OCI-LY7 (cell line): ENCODE measurements at regions not wholly inside any gene's neighbourhood (a gene's known extent, or its start where the extent isn't known, plus 50 kb on each side); places are given as distances from the start of the nearest gene placed in this dataset.

Experiments
- BruUV-seq: library from RNA; stranded (reverse); fragments of 400-500 nt; replicated peaks from 2 replicates; lab custom pipeline; 2021; lab: Mats Ljungman, UMichigan
- CTCF ChIA-PET: fragments of 300-600 bp; sonication (Branson Sonifier 250); formaldehyde crosslinking; loops from one replicate; lab custom pipeline; 2022; ENCODE audit warnings: antibody characterized with exemption; ENCODE audit not compliant: unreplicated experiment; lab: Charles Lee
- POLR2A ChIA-PET: fragments of 300-600 bp; sonication (Branson Sonifier 250); formaldehyde crosslinking; loops from one replicate; lab custom pipeline; 2022; ENCODE audit warnings: antibody characterized with exemption; lab: Charles Lee
- DNase-seq: peaks from one replicate; pipeline ENCODE4 v3.0.0-alpha.2; 2015; ENCODE audit warnings: low spot score
- H2AFZ ChIP-seq: fragments of 200-600 bp; sonication (generic), shearing (Covaris generic); 2 replicates; pipeline ENCODE4 v1.6.1; 2014; ENCODE audit warnings: mild to moderate bottlenecking, antibody characterized with exemption, low read length, moderate library complexity
- H3K27ac ChIP-seq: fragments of 200-600 bp; sonication (generic); 2 replicates; pipeline ENCODE4 v1.5.1; 2014; ENCODE audit warnings: mixed run types, low read depth, mild to moderate bottlenecking, moderate library complexity, low read length, inconsistent platforms; ENCODE audit not compliant: poor library complexity, severe bottlenecking
- H3K36me3 ChIP-seq: fragments of 200-600 bp; sonication (generic); 2 replicates; pipeline ENCODE4 v1.6.1; 2014; ENCODE audit warnings: mild to moderate bottlenecking, antibody characterized with exemption, low read length, moderate library complexity, mixed read lengths; ENCODE audit not compliant: insufficient read depth
- H3K4me1 ChIP-seq: fragments of 200-600 bp; sonication (generic); 2 replicates; pipeline ENCODE4 v1.5.1; 2014; ENCODE audit warnings: mild to moderate bottlenecking, low read length; ENCODE audit not compliant: insufficient read depth, poor library complexity, severe bottlenecking
- H3K4me2 ChIP-seq: fragments of 200-600 bp; sonication (generic); 2 replicates; pipeline ENCODE4 v1.6.1; 2014; ENCODE audit warnings: mild to moderate bottlenecking, low read length
- H3K4me3 ChIP-seq: fragments of 200-600 bp; sonication (generic); 2 replicates; pipeline ENCODE4 v1.5.1; 2014; ENCODE audit warnings: mild to moderate bottlenecking, low read depth, low read length; ENCODE audit not compliant: poor library complexity, severe bottlenecking
- H3K79me2 ChIP-seq: fragments of 200-600 bp; sonication (generic); 2 replicates; pipeline ENCODE4 v1.6.1; 2016; ENCODE audit warnings: low read depth, mild to moderate bottlenecking, low read length, moderate library complexity, mixed read lengths; ENCODE audit not compliant: insufficient read depth
- H3K9me2 ChIP-seq: fragments of 200-600 bp; sonication (generic); 2 replicates; pipeline ENCODE4 v1.6.1; 2016; ENCODE audit warnings: mild to moderate bottlenecking, low read length, mixed read lengths; ENCODE audit not compliant: insufficient read depth
- H3K9me3 ChIP-seq: fragments of 200-600 bp; sonication (generic); 2 replicates; pipeline ENCODE4 v1.6.1; 2014; ENCODE audit warnings: mild to moderate bottlenecking, mixed run types, low read length, mixed read lengths
- H4K20me1 ChIP-seq: fragments of 200-600 bp; sonication (generic); 2 replicates; pipeline ENCODE4 v1.6.1; 2014; ENCODE audit warnings: mild to moderate bottlenecking, antibody characterized with exemption, low read length, moderate library complexity, mixed read lengths; ENCODE audit not compliant: insufficient read depth
- CTCF ChIP-seq: fragments of 200-600 bp; sonication (generic); conservative IDR thresholded peaks from 2 replicates; pipeline ENCODE4 v1.5.1; 2014; ENCODE audit warnings: mild to moderate bottlenecking, antibody characterized with exemption, low read length, moderate library complexity, mixed read lengths
- EZH2phosphoT487 ChIP-seq: fragments of 200-600 bp; sonication (generic); IDR thresholded peaks from 2 replicates; pipeline ENCODE4 v1.6.1; 2018; ENCODE audit warnings: low read depth, borderline replicate concordance, mild to moderate bottlenecking, mixed run types, antibody characterized with exemption, low read length, moderate library complexity, mixed read lengths
- intact Hi-C: fragments of 100-400 bp; cut with micrococcal nuclease; formaldehyde crosslinking; loops from one replicate; pipeline ENCODE4 v1.10.0; 2022; ENCODE audit not compliant: unreplicated experiment

GRCh38 chrX:45344594-45344993 lies 143.9 kb upstream of the DIPK2B start:
- H3K4me3 ChIP-seq = no peak overlapping the region
- no peak overlapping the region for H3K27ac ChIP-seq
- ChIA-PET CTCF (no interaction called here), POLR2A (no interaction called here)
- no peaks in the 10 kb centered on the region for H3K79me2 ChIP-seq
- no peaks in the 10 kb centered on the region for H3K4me1 ChIP-seq
- no peak for TF ChIP-seq CTCF
- no peaks in the 10 kb centered on the region for H3K9me2 ChIP-seq
- no peaks in the 10 kb centered on the region for H3K36me3 ChIP-seq
- no peak for DNase-seq
- intact Hi-C loops = no loop called here
- no TSS peak for BruUV-seq
- H3K4me2 ChIP-seq = no peak overlapping the region
- no peaks in the 10 kb centered on the region for H4K20me1 ChIP-seq
- H3K9me3 ChIP-seq = no peaks in the 10 kb centered on the region
- no peak overlapping the region for H2AFZ ChIP-seq

GRCh38 chrX:45329217-45329616 lies 128.5 kb upstream of the DIPK2B start:
- Histone ChIP-seq H3K4me2 (no peak overlapping the region), H4K20me1 (no peaks in the 10 kb centered on the region), H3K36me3 (no peaks in the 10 kb centered on the region), H3K9me2 (no peaks in the 10 kb centered on the region), H3K4me1 (no peaks in the 10 kb centered on the region), H3K9me3 (no peaks in the 10 kb centered on the region), H3K27ac (no peak overlapping the region), H3K79me2 (no peaks in the 10 kb centered on the region), H3K4me3 (no peak overlapping the region), H2AFZ (no peak overlapping the region)
- ChIA-PET POLR2A (no interaction called here), CTCF (no interaction called here)
- no peak for TF ChIP-seq CTCF
- TF ChIP-seq EZH2phosphoT487 = no peak
- intact Hi-C loops = no loop called here
- no TSS peak for BruUV-seq
- no peak for DNase-seq

GRCh38 chrX:45324941-45325340 lies 124.3 kb upstream of the DIPK2B start:
- no peaks in the 10 kb centered on the region for H3K9me2 ChIP-seq
- H3K36me3 ChIP-seq = no peaks in the 10 kb centered on the region
- H3K79me2 ChIP-seq = no peaks in the 10 kb centered on the region
- H3K9me3 ChIP-seq = no peaks in the 10 kb centered on the region
- no peak for DNase-seq
- H3K27ac ChIP-seq = no peak overlapping the region
- intact Hi-C loops = no loop called here
- BruUV-seq = no TSS peak
- CTCF ChIA-PET = no interaction called here
- no peaks in the 10 kb centered on the region for H3K4me1 ChIP-seq
- POLR2A ChIA-PET = interaction anchor here (1.2 kb wide), 1 partner anchor 10 kb away, joined by 4 read pairs; no protein-coding TSS in a partner anchor
- TF ChIP-seq EZH2phosphoT487 = no peak
- TF ChIP-seq CTCF = no peak
- no peak overlapping the region for H3K4me3 ChIP-seq
- H3K4me2 ChIP-seq = no peak overlapping the region
- H4K20me1 ChIP-seq = no peaks in the 10 kb centered on the region
- no peak overlapping the region for H2AFZ ChIP-seq
